ENCODE measurements at regions not wholly inside any gene's neighbourhood (a gene's known extent, or its start where the extent isn't known, plus 50 kb on each side); places are given as distances from the start of the nearest gene placed in this dataset.

DNA sequence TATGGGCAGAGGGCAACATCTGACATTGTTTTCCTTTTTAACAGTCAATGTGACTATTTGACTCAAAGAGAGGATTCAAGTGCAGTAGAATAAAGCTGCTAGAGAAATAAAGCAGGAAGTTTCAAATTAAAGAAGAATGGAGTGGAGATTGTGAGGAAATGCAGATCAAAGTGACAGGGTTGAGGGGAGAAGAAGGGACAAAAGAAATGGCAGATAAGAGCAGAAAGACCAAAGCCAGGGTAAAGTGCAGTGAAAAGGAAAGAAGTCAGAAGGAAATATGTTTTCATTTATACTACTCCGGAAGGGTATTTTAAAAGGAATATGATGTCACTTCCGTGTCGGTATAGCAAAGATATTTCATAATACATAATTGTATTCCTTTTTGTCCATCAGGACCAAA, 297.5 kb upstream of the CRIM1 start:
- no peak overlapping the region for H3K27ac ChIP-seq (ENCODE audit: low read depth in 2 of 2, low read length in 1 of 2)
- H3K27me3 ChIP-seq (ENCODE audit: control insufficient read depth in 1 of 2, insufficient read depth in 2 of 2, low read length in 2 of 2), result no peaks in the 10 kb centered on the region
- H3K4me1 ChIP-seq (ENCODE audit: control insufficient read depth in 2 of 2, insufficient read depth in 2 of 2, low read length in 1 of 2), result no peaks in the 10 kb centered on the region
- no peak overlapping the region for H3K4me3 ChIP-seq (ENCODE audit: low read depth in 1 of 2, low read length in 2 of 2)
- no peaks in the 10 kb centered on the region for H3K9me3 ChIP-seq (ENCODE audit: control insufficient read depth in 2 of 2, insufficient read depth in 1 of 2, low read depth in 1 of 2, low read length in 1 of 2)
- WGBS, 2 donors, result 54 to 60% methylated on average over 3 of the region's 3 CpGs
- no peaks in the 10 kb centered on the region for H3K36me3 ChIP-seq (ENCODE audit: control insufficient read depth in 2 of 2, insufficient read depth in 2 of 2, low read length in 1 of 2)

GRCh38 chr2:36052819-36053218, 302.8 kb upstream of the CRIM1 start:
- H3K4me3 ChIP-seq (ENCODE audit: low read depth in 1 of 2, low read length in 2 of 2), result no peak overlapping the region
- no peaks in the 10 kb centered on the region for H3K27me3 ChIP-seq (ENCODE audit: control insufficient read depth in 1 of 2, insufficient read depth in 2 of 2, low read length in 2 of 2)
- H3K4me1 ChIP-seq (ENCODE audit: control insufficient read depth in 2 of 2, insufficient read depth in 2 of 2, low read length in 1 of 2), result no peaks in the 10 kb centered on the region
- WGBS, 2 donors, result 59 to 81% methylated on average over 1 of the region's 1 CpG
- no peaks in the 10 kb centered on the region for H3K36me3 ChIP-seq (ENCODE audit: control insufficient read depth in 2 of 2, insufficient read depth in 2 of 2, low read length in 1 of 2)
- H3K27ac ChIP-seq (ENCODE audit: low read depth in 2 of 2, low read length in 1 of 2), result no peak overlapping the region
- H3K9me3 ChIP-seq (ENCODE audit: control insufficient read depth in 2 of 2, insufficient read depth in 1 of 2, low read depth in 1 of 2, low read length in 1 of 2), result no peaks in the 10 kb centered on the region

DNA sequence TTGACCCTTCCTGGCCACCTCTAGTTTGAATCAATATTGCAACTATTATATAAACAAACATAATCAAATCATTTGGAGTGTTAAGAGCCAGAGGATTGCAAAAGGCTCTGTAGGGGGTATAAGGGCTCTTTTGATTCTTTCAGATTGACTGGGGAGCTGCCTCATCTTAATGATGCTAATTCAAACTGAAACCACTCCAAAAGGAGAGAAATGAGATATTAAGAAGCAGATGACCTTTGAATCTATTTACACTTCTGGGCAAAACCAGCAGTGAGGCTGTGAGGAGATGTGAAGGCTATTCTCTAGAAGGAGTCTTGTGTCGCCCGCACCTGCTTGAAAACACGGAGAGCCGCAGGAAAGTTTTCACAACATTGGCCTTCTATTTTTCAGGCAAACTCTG, 311.2 kb upstream of the CRIM1 start:
- H3K27me3 ChIP-seq (ENCODE audit: control insufficient read depth in 1 of 2, insufficient read depth in 2 of 2, low read length in 2 of 2), result no peaks in the 10 kb centered on the region

DNA sequence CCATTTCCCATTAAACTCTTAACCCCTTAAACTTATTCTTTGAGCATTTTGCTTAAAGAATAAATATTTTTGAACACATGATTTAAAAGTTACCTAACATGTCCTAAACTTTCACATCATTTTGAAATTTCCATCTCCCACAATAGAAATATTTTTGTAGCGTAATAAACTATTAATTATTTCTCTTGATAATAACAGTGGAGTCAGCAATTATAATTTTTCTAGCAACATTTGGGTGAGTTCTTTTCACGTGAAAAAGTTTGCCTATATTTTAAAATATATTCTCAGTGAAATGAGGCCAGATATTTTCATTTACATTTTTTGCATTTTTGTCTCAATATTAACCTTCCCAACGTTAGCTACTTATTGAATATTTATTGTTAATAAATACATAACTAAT, 320.4 kb upstream of the CRIM1 start:
- no peaks in the 10 kb centered on the region for H3K27me3 ChIP-seq (ENCODE audit: control insufficient read depth in 1 of 2, insufficient read depth in 2 of 2, low read length in 2 of 2)
- WGBS, 2 donors, result 76 to 89% methylated on average over 3 of the region's 3 CpGs
- H3K4me3 ChIP-seq (ENCODE audit: low read depth in 1 of 2, low read length in 2 of 2), result no peak overlapping the region
- no peaks in the 10 kb centered on the region for H3K36me3 ChIP-seq (ENCODE audit: control insufficient read depth in 2 of 2, insufficient read depth in 2 of 2, low read length in 1 of 2)
- no peaks in the 10 kb centered on the region for H3K9me3 ChIP-seq (ENCODE audit: control insufficient read depth in 2 of 2, insufficient read depth in 1 of 2, low read depth in 1 of 2, low read length in 1 of 2)
- H3K27ac ChIP-seq (ENCODE audit: low read depth in 2 of 2, low read length in 1 of 2), result no peak overlapping the region
- H3K4me1 ChIP-seq (ENCODE audit: control insufficient read depth in 2 of 2, insufficient read depth in 2 of 2, low read length in 1 of 2), result no peaks in the 10 kb centered on the region

More for the DNA sequence above, 311.2 kb upstream of the CRIM1 start:
- no peaks in the 10 kb centered on the region for H3K36me3 ChIP-seq (ENCODE audit: control insufficient read depth in 2 of 2, insufficient read depth in 2 of 2, low read length in 1 of 2)
- H3K9me3 ChIP-seq (ENCODE audit: control insufficient read depth in 2 of 2, insufficient read depth in 1 of 2, low read depth in 1 of 2, low read length in 1 of 2), result no peaks in the 10 kb centered on the region
- WGBS, 2 donors, result 78 to 94% methylated on average over 4 of the region's 4 CpGs
- H3K27ac ChIP-seq (ENCODE audit: low read depth in 2 of 2, low read length in 1 of 2), result no peak overlapping the region
- H3K4me3 ChIP-seq (ENCODE audit: low read depth in 1 of 2, low read length in 2 of 2), result no peak overlapping the region
- no peaks in the 10 kb centered on the region for H3K4me1 ChIP-seq (ENCODE audit: control insufficient read depth in 2 of 2, insufficient read depth in 2 of 2, low read length in 1 of 2)

GRCh38 chr2:36032046-36032445, 323.5 kb upstream of the CRIM1 start:
- WGBS, 2 donors, result 68 to 74% methylated on average over 3 of the region's 3 CpGs
- no peaks in the 10 kb centered on the region for H3K4me1 ChIP-seq (ENCODE audit: control insufficient read depth in 2 of 2, insufficient read depth in 2 of 2, low read length in 1 of 2)
- H3K36me3 ChIP-seq (ENCODE audit: control insufficient read depth in 2 of 2, insufficient read depth in 2 of 2, low read length in 1 of 2), result no peaks in the 10 kb centered on the region
- H3K4me3 ChIP-seq (ENCODE audit: low read depth in 1 of 2, low read length in 2 of 2), result no peak overlapping the region
- H3K9me3 ChIP-seq (ENCODE audit: control insufficient read depth in 2 of 2, insufficient read depth in 1 of 2, low read depth in 1 of 2, low read length in 1 of 2), result no peaks in the 10 kb centered on the region
- H3K27ac ChIP-seq (ENCODE audit: low read depth in 2 of 2, low read length in 1 of 2), result no peak overlapping the region
- no peaks in the 10 kb centered on the region for H3K27me3 ChIP-seq (ENCODE audit: control insufficient read depth in 1 of 2, insufficient read depth in 2 of 2, low read length in 2 of 2)

- Histone ChIP-seq H3K4me3 (ENCODE audit: low read depth in 1 of 2, low read length in 2 of 2) (no peak overlapping the region), H3K36me3 (ENCODE audit: control insufficient read depth in 2 of 2, insufficient read depth in 2 of 2, low read length in 1 of 2) (no peaks in the 10 kb centered on the region), H3K9me3 (ENCODE audit: control insufficient read depth in 2 of 2, insufficient read depth in 1 of 2, low read depth in 1 of 2, low read length in 1 of 2) (no peaks in the 10 kb centered on the region), H3K27me3 (ENCODE audit: control insufficient read depth in 1 of 2, insufficient read depth in 2 of 2, low read length in 2 of 2) (no peaks in the 10 kb centered on the region), H3K27ac (ENCODE audit: low read depth in 2 of 2, low read length in 1 of 2) (no peak overlapping the region), H3K4me1 (ENCODE audit: control insufficient read depth in 2 of 2, insufficient read depth in 2 of 2, low read length in 1 of 2) (no peaks in the 10 kb centered on the region)
- WGBS, 2 donors, result 0 to 54% methylated on average over 1 of the region's 1 CpG
Observed at GRCh38 chr2:36031471-36031870, 324.1 kb upstream of the CRIM1 start.

DNA sequence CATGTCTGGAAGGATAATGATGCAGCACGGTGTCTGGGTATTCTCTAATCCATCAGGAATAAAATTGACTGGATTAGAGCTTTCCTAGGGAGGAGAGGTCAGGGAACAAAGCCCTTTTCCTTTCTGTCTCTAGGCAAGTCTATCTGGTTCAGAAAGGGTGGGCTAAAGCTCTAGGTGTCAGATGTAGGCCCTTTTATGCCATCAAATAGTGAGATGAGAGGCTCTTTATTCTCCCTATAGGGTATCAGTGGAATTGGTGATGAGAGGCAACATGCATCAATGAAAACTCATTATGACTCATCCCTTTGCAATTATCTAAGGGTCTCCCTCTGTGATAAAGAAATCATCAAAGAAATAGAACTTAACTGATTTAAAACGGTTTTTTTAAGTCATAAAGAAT, 328.0 kb upstream of the CRIM1 start:
- 69 to 71% methylated on average over 2 of the region's 2 CpGs for WGBS, 2 donors

DNA sequence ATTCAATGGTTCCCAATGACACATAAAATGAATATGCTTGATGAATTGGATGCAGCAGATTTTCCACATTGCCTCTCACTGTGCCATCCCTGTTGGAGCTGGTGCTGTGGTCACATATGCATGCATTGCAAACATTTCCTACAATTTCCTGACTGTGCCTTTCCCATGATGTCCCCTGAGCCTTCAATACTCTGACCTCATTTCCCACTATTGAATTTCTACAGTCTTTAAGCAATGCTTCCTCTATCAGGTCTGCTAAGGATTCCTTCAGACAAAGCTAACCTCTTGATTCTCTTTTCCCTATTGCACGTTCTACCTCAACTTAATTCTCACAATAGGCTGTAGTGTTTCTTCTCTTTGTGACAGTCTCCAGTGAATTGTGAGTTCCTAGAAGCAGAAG, 342.5 kb upstream of the CRIM1 start:
- Histone ChIP-seq H3K27me3 (ENCODE audit: control insufficient read depth in 1 of 2, insufficient read depth in 2 of 2, low read length in 2 of 2) (no peaks in the 10 kb centered on the region), H3K9me3 (ENCODE audit: control insufficient read depth in 2 of 2, insufficient read depth in 1 of 2, low read depth in 1 of 2, low read length in 1 of 2) (no peaks in the 10 kb centered on the region), H3K27ac (ENCODE audit: low read depth in 2 of 2, low read length in 1 of 2) (no peak overlapping the region), H3K36me3 (ENCODE audit: control insufficient read depth in 2 of 2, insufficient read depth in 2 of 2, low read length in 1 of 2) (no peaks in the 10 kb centered on the region), H3K4me3 (ENCODE audit: low read depth in 1 of 2, low read length in 2 of 2) (no peak overlapping the region), H3K4me1 (ENCODE audit: control insufficient read depth in 2 of 2, insufficient read depth in 2 of 2, low read length in 1 of 2) (no peaks in the 10 kb centered on the region)
- WGBS, 2 donors, result 54 to 58% methylated on average over 1 of the region's 1 CpG

More for the DNA sequence above, 328.0 kb upstream of the CRIM1 start:
- Histone ChIP-seq H3K4me1 (ENCODE audit: control insufficient read depth in 2 of 2, insufficient read depth in 2 of 2, low read length in 1 of 2) (no peaks in the 10 kb centered on the region), H3K36me3 (ENCODE audit: control insufficient read depth in 2 of 2, insufficient read depth in 2 of 2, low read length in 1 of 2) (no peaks in the 10 kb centered on the region), H3K27ac (ENCODE audit: low read depth in 2 of 2, low read length in 1 of 2) (no peak overlapping the region), H3K4me3 (ENCODE audit: low read depth in 1 of 2, low read length in 2 of 2) (no peak overlapping the region), H3K9me3 (ENCODE audit: control insufficient read depth in 2 of 2, insufficient read depth in 1 of 2, low read depth in 1 of 2, low read length in 1 of 2) (no peaks in the 10 kb centered on the region), H3K27me3 (ENCODE audit: control insufficient read depth in 1 of 2, insufficient read depth in 2 of 2, low read length in 2 of 2) (no peaks in the 10 kb centered on the region)

DNA sequence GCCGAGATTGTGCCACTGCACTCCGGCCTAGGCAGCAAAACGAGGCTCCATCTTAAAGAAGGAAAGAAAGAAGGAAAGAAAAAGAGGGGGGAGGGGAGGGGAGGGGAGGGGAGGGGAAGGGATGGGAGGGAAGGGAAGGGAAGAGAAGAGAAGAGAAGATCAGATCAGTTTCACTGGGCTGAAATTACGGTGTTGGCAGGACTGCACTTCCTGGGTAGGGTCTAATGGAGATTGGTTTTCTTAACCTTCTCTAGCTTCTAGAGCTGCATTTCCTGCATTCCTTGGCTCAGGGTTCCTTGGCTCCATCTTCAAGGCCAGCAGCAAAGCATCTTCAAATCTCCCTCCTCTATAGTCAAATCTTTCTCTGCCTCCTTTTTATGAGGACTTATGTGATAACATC, 349.1 kb upstream of the CRIM1 start:
- no peaks in the 10 kb centered on the region for H3K4me1 ChIP-seq (ENCODE audit: control insufficient read depth in 2 of 2, insufficient read depth in 2 of 2, low read length in 1 of 2)
- no peaks in the 10 kb centered on the region for H3K27me3 ChIP-seq (ENCODE audit: control insufficient read depth in 1 of 2, insufficient read depth in 2 of 2, low read length in 2 of 2)
- WGBS, 2 donors, result 83 to 95% methylated on average over 4 of the region's 4 CpGs
- H3K27ac ChIP-seq (ENCODE audit: low read depth in 2 of 2, low read length in 1 of 2), result no peak overlapping the region
- no peaks in the 10 kb centered on the region for H3K9me3 ChIP-seq (ENCODE audit: control insufficient read depth in 2 of 2, insufficient read depth in 1 of 2, low read depth in 1 of 2, low read length in 1 of 2)
- no peaks in the 10 kb centered on the region for H3K36me3 ChIP-seq (ENCODE audit: control insufficient read depth in 2 of 2, insufficient read depth in 2 of 2, low read length in 1 of 2)
- H3K4me3 ChIP-seq (ENCODE audit: low read depth in 1 of 2, low read length in 2 of 2), result no peak overlapping the region

- Histone ChIP-seq H3K9me3 (ENCODE audit: control insufficient read depth in 2 of 2, insufficient read depth in 1 of 2, low read depth in 1 of 2, low read length in 1 of 2) (no peaks in the 10 kb centered on the region), H3K36me3 (ENCODE audit: control insufficient read depth in 2 of 2, insufficient read depth in 2 of 2, low read length in 1 of 2) (no peaks in the 10 kb centered on the region)
Observed at GRCh38 chr2:36002941-36003340, 352.6 kb upstream of the CRIM1 start.

More at GRCh38 chr2:36002941-36003340, 352.6 kb upstream of the CRIM1 start:
- Histone ChIP-seq H3K27me3 (ENCODE audit: control insufficient read depth in 1 of 2, insufficient read depth in 2 of 2, low read length in 2 of 2) (no peaks in the 10 kb centered on the region), H3K4me1 (ENCODE audit: control insufficient read depth in 2 of 2, insufficient read depth in 2 of 2, low read length in 1 of 2) (no peaks in the 10 kb centered on the region), H3K4me3 (ENCODE audit: low read depth in 1 of 2, low read length in 2 of 2) (no peak overlapping the region), H3K27ac (ENCODE audit: low read depth in 2 of 2, low read length in 1 of 2) (no peak overlapping the region)
- WGBS, 2 donors, result 65 to 68% methylated on average over 1 of the region's 1 CpG
